GM21737 (cell line): ENCODE measurements at regions not wholly inside any gene's neighbourhood (a gene's known extent, or its start where the extent isn't known, plus 50 kb on each side); places are given as distances from the start of the nearest gene placed in this dataset.
"Not testable (repeated sequence)": the region's sequence is repeated elsewhere in the genome, so short reads cannot be mapped to it uniquely, and the experiment has no call there.

Source experiments
- ATAC-seq: cut with Tn5 transposase; IDR thresholded peaks from one replicate; pipeline ENCODE4 v1.9.1; 2021; ENCODE audit warnings: mild to moderate bottlenecking, moderate library complexity; ENCODE audit not compliant: unreplicated experiment

DNA sequence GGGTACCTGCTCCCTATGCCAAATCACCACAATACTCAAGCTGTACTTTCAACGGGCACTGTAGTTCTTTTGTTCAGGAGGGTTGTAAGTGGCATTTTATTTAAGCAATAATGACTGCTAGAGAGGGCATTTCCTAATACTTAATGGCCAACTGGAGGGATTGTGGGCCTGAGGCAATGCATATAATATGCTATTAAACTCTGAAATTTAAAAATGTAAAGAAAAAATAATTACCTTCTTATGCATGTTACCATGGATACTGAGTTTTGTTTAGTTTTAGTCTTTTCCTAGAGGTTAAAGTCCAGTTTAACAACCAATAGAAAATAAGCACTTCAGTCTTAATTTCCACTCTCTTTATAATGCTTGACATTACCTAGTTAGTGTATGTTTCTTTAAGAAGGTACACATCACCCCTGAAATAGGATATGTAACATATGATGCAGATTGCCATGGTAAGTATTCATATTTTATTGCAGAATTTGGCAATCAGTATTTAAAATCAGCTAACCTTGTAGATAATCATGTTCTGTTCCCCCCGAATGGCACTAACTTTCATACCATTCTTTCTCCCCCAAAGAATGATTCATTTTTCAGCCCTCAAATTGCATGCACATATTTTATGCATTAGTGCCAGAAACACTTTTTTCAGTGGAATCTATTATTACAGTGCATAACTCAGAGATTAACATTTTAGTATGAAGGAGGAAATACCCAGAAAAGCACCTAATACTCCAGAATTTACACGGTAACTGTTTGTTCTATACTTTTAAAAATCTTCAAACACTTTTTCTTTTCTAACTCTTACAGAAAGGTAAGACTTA is 90.3 kb upstream of the ZNF438 start:
- no peak for ATAC-seq

DNA sequence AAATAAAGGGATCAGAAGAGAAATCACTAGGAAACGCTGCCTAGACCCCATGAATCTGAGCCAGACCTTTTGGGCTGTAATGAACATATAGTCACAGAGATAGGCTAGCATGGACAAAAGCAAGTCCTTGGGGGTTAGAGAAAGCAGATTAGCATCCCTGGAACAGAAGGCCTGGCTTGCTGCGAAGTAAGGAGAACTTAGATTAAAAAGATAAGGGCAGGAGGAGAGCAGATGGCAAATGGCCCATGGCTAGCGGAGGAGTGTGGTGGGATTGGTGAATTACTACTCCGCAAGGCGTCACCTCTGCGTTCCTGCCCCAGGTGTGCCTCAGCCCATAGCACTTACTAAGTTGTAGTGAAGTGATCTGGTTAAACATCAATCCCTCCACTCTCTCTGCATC is 92.3 kb upstream of the ZNF438 start:
- no peak for ATAC-seq

- no peak for ATAC-seq
These were observed 93.2 kb upstream of the ZNF438 start for GRCh38 chr10:31124852-31125251.

- ATAC-seq: no peak
These were observed 94.1 kb upstream of the ZNF438 start for GRCh38 chr10:31125789-31126188.

DNA sequence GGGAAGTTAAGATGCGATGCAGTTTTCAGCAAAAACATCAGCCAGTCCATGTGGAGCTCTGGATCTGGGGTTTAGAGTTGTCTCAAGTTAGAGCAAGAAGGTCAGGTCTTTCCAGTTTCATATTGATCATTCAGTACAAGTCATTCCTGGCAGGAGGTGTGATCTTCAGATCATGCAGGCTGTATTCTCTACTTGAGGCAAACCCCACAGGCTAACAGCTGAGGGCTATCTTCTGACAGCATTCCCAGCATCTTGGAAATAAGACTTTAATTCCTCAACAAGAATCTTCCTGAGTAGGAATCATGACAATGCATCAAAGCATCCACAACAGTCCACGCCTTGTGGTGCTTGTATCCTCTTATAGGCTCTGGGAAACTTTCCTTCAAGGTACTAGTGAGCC is 94.9 kb upstream of the ZNF438 start:
- no peak for ATAC-seq

GRCh38 chr10:31128536-31128935 is 96.9 kb upstream of the ZNF438 start:
- ATAC-seq: no peak

- no peak for ATAC-seq
These were observed 97.6 kb upstream of the ZNF438 start for GRCh38 chr10:31129271-31129670.

DNA sequence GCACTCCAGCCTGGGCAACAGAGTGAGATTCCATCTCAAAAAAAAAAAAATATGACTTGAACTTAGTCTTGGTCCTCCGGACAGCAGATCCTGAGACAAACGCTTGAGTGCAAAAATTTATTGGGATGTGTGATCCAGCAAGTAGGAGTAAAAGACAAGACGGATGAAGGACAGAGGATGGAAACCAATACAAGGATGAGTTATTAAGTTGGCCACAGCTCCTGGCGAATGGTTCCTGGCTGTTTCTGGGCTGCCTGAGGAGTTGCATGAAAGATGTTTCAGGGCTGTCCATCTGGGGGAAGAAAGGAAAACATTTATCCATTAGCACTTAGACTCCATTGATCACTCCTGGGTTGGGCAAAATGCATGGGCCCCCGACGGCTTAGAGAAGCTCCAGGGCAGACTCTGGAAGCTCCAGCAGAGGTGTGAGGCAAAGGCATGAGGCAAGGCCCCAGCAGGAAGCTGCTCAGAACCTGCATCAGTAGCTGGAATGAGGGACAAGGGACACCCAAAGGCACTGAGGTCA is 98.3 kb upstream of the ZNF438 start:
- ATAC-seq: no peak

GRCh38 chr10:31130406-31130805 is 98.7 kb upstream of the ZNF438 start:
- ATAC-seq: no peak

- no peak for ATAC-seq
These were observed 99.6 kb upstream of the ZNF438 start for GRCh38 chr10:31131251-31131650.

DNA sequence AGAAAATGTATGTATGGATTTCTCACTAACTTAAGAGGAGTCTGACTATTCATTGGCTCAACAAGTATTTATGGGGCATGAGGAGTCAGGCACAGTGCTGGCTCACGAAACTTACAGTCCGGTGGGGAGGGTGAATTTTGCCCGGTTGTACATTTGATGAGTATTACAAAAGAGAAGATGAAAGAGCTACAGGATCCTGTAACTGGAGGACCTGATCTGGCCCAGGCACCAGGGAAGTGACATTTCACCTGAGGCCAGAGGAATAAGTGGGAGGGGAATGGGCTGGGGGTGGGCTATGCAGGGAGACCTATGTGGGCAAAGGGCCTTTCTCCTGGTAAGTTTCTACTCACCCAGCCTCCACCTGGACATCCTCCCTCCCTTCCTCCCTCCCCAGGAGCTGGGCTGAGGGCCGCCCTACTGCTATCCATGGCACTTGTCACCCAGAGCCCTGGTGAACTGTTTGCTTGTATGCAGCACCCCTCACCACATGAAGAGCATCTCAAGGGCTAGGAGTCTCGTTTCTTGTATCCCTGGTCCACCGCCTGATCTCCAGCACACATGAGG is 101.1 kb upstream of the ZNF438 start:
- ATAC-seq: no peak

DNA sequence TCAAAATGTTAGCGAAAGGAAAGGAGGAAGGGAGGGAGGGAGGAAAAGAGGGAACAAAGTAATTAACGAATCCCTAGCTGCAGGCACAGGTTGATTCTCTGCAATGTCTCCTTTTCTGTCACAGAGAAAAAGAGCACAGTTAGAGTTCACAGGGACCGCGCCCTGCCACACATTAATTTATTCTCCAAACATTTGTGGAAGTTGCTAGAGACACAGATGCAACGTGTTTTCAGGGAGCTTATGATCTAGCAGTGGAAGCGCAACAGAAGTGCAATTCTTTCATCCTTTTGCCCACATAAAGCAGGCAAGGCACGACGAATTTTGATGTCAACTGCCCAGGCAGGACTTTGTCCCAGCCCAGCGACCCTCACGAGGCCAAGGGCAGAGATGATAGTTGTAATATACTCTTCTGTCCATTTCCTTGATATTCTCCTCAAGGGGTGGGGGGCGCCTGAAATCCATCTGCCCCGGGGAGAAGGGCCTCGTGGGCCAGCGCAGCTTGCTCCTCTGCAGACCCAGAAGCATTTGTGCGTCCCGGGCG is 101.7 kb upstream of the ZNF438 start:
- ATAC-seq: no peak

- no peak for ATAC-seq
These were observed 102.2 kb upstream of the ZNF438 start for GRCh38 chr10:31133792-31134310.

DNA sequence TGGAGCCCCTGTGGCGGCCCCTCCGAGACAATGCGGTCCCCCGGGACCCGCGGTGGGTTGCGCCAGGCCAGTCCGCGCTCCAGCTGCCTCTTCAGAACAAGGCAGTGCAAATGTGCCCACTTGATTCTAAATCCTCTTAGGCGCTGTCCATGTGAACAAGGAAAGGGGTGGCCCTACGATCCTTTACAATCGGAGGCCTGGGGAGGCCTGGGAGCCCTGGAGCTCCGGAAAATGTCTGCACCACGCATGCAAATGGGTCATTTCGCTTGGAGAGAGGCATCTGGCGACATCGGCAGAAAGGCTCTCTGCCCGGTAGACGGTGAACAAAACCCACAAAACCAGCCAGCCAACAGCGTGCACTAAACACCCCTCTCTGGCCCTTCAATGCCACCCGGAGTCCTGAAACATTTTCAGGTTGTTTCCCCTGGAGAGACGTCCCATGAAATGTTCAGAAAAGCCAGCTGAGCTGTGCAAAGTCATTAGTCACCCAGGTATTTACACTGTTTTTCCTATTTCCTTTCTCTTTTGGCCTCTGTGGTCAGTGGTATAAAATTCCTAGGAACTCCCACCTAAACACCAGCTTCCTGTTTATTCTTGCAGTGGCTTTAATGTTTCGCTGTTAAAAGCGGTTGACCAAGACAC is 102.8 kb upstream of the ZNF438 start:
- ATAC-seq: no peak

- ATAC-seq: no peak
These were observed 103.5 kb upstream of the ZNF438 start for GRCh38 chr10:31135171-31135570.

DNA sequence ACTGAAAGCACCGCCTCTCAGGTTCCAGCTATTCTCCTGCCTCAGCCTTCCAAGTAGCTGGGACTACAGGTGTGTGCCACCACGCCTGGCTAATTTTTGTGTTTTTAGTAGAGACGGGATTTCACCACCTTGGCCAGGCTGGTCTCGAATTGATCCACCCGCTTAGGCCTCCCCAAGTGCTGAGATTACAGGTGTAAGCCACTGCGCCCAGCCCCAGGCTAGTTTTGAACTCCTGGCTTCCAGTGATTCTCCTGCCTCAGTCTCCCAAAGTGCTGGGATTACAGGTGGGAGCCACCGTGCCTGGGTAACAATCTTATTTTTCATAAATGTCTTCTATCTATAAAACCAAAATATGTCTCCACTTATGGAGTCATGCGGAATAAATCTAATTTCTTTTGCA is 104.1 kb upstream of the ZNF438 start:
- ATAC-seq: not testable (repeated sequence)

GRCh38 chr10:31136386-31136785 is 104.7 kb upstream of the ZNF438 start:
- no peak for ATAC-seq

GRCh38 chr10:31136930-31137885 is 105.5 kb upstream of the ZNF438 start:
- no peak for ATAC-seq

- no peak for ATAC-seq
These were observed 106.4 kb upstream of the ZNF438 start for GRCh38 chr10:31138026-31138553.

DNA sequence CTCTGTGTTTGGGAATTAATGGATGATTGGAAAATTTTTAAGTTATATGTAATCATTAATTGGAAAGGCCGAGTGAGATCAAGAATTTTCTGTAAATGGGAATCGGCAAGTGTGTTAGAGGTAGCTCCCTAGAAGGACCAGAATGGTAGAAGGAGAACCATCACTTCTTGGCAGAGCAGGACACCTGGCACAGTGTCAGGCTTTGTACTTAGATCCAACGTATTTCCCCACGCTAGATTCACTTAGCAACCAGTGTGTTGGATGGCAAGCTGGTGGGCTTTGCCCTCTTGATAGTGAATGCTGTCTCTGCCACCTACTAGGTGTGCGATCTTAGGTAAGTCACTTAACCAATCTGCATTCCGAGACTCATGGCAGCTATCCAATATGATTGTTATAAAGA is 107.8 kb upstream of the ZNF438 start:
- ATAC-seq: no peak
